SKM-1 (cell line): ENCODE measurements at regions not wholly inside any gene's neighbourhood (a gene's known extent, or its start where the extent isn't known, plus 50 kb on each side); places are given as distances from the start of the nearest gene placed in this dataset.
"Not testable (repeated sequence)": the region's sequence is repeated elsewhere in the genome, so short reads cannot be mapped to it uniquely, and the experiment has no call there.

ENCODE experiments used
- DNase-seq: peaks from one replicate; lab custom pipeline; 2025; ENCODE audit not compliant: unreplicated experiment; lab: John Stamatoyannopoulos, UW

- not testable (repeated sequence) for DNase-seq
These were observed 53.6 kb downstream of the SRGAP2 start for GRCh38 chr1:206256935-206257334.

GRCh38 chr1:206261473-206261872 is 58.1 kb downstream of the SRGAP2 start:
- DNase-seq: not testable (repeated sequence)

- DNase-seq: not testable (repeated sequence)
These were observed 59.1 kb downstream of the SRGAP2 start for GRCh38 chr1:206262424-206262823.

GRCh38 chr1:206264916-206265315 is 61.6 kb downstream of the SRGAP2 start:
- not testable (repeated sequence) for DNase-seq

GRCh38 chr1:206271153-206271552 is 67.8 kb downstream of the SRGAP2 start:
- not testable (repeated sequence) for DNase-seq

GRCh38 chr1:206273104-206273503 is 69.8 kb downstream of the SRGAP2 start:
- not testable (repeated sequence) for DNase-seq

GRCh38 chr1:206276143-206276542 is 72.8 kb downstream of the SRGAP2 start:
- DNase-seq: not testable (repeated sequence)

- peak; percentile 2 for DNase-seq
These were observed 75.3 kb downstream of the SRGAP2 start for GRCh38 chr1:206278683-206279082.

GRCh38 chr1:206280683-206281082 is 77.3 kb downstream of the SRGAP2 start:
- DNase-seq: not testable (repeated sequence)

- not testable (repeated sequence) for DNase-seq
These were observed 78.7 kb downstream of the SRGAP2 start for GRCh38 chr1:206281912-206282654.

GRCh38 chr1:206285024-206285960 is 82.0 kb downstream of the SRGAP2 start:
- not testable (repeated sequence) for DNase-seq

- DNase-seq: not testable (repeated sequence)
These were observed 84.4 kb downstream of the SRGAP2 start for GRCh38 chr1:206287759-206288158.

GRCh38 chr1:206288453-206288852 is 85.1 kb downstream of the SRGAP2 start:
- not testable (repeated sequence) for DNase-seq

- not testable (repeated sequence) for DNase-seq
These were observed 94.0 kb downstream of the SRGAP2 start for GRCh38 chr1:206297145-206298031.

GRCh38 chr1:206298032-206298392 is 94.7 kb downstream of the SRGAP2 start:
- DNase-seq: not testable (repeated sequence)

GRCh38 chr1:206299181-206299791 is 95.9 kb downstream of the SRGAP2 start:
- DNase-seq: not testable (repeated sequence)

GRCh38 chr1:206299942-206300341 is 96.6 kb downstream of the SRGAP2 start:
- not testable (repeated sequence) for DNase-seq

- DNase-seq: not testable (repeated sequence)
These were observed 98.7 kb downstream of the SRGAP2 start for GRCh38 chr1:206302056-206302455.

- DNase-seq: not testable (repeated sequence)
These were observed 104.1 kb downstream of the SRGAP2 start for GRCh38 chr1:206307442-206307841.

GRCh38 chr1:206310948-206311347 is 107.6 kb downstream of the SRGAP2 start:
- DNase-seq: not testable (repeated sequence)
